Gastroesophageal sphincter (tissue), 3 donors: ENCODE measurements at regions not wholly inside any gene's neighbourhood (a gene's known extent, or its start where the extent isn't known, plus 50 kb on each side); places are given as distances from the start of the nearest gene placed in this dataset.

Experiments
- POLR2A ChIP-seq, 2 donors: fragments of 450-650 bp; IDR thresholded peaks; one replicate each; pipeline ENCODE4 v1.6.1; 2017; ENCODE audit warnings: antibody characterized with exemption in 2 of 2, mild to moderate bottlenecking in 2 of 2, moderate library complexity in 1 of 2
- POLR2AphosphoS5 ChIP-seq: sonication (generic); formaldehyde crosslinking; IDR thresholded peaks from one replicate; pipeline ENCODE4 v1.6.1; 2017; ENCODE audit warnings: antibody characterized with exemption
- TF ChIP-seq, protein P1 (sequence below), 4 experiments: fragments of 200-600 bp in 2 of 4; fragments of 450-650 bp in 2 of 4; sonication (generic) in 1 of 4; IDR thresholded peaks; one replicate each; pipeline ENCODE4 v1.5.1; 2017 to 2019; ENCODE audit warnings: antibody characterized with exemption in 4 of 4, mild to moderate bottlenecking in 2 of 4, moderate library complexity in 2 of 4

DNA sequence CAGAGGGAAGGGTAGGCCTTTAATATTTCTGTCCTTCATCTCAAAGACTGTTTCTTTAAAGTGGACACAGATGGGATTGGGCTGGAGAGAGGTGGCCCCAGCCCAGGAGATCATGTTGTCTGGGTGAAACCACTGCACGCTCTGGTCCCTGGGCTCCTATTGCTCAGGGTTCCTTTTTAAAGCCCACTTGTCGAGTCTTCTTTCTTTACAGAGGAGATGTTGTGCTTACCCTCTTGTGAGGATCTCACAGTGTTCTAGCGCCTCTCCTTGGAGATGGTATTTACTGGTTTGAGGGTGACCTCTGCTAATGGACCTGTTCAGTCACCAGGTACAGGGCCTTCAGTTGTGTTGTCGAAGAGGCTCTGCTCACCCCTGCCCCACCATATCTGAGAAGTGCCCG is 128.4 kb downstream of the TM9SF2 start:
- TF ChIP-seq, protein P1, sequence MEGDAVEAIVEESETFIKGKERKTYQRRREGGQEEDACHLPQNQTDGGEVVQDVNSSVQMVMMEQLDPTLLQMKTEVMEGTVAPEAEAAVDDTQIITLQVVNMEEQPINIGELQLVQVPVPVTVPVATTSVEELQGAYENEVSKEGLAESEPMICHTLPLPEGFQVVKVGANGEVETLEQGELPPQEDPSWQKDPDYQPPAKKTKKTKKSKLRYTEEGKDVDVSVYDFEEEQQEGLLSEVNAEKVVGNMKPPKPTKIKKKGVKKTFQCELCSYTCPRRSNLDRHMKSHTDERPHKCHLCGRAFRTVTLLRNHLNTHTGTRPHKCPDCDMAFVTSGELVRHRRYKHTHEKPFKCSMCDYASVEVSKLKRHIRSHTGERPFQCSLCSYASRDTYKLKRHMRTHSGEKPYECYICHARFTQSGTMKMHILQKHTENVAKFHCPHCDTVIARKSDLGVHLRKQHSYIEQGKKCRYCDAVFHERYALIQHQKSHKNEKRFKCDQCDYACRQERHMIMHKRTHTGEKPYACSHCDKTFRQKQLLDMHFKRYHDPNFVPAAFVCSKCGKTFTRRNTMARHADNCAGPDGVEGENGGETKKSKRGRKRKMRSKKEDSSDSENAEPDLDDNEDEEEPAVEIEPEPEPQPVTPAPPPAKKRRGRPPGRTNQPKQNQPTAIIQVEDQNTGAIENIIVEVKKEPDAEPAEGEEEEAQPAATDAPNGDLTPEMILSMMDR (IDR thresholded peaks at IDR 0.05): no peak
- TF ChIP-seq POLR2A (IDR thresholded peaks at IDR 0.05) (no peak), POLR2AphosphoS5 (no peak)
